Forelimb muscle (tissue), 1 donor: ENCODE measurements at regions not wholly inside any gene's neighbourhood (a gene's known extent, or its start where the extent isn't known, plus 50 kb on each side); places are given as distances from the start of the nearest gene placed in this dataset.
A peak's percentile ranks its signal among the peaks of the same experiment; 100 is the strongest.

Experiments used
- DNase-seq: peaks from one replicate; pipeline ENCODE4 v3.0.0-alpha.2; 2013; ENCODE audit warnings: low read depth

- peak; percentile 9 for DNase-seq
Measured at GRCh38 chr1:219401724-219402625, 210.9 kb downstream of the ZC3H11B start.

- DNase-seq: no peak
Measured at GRCh38 chr1:219399446-219399845, 213.5 kb downstream of the ZC3H11B start.

GRCh38 chr1:219398815-219399396 lies 214.0 kb downstream of the ZC3H11B start:
- DNase-seq: no peak

GRCh38 chr1:219397511-219397910 lies 215.4 kb downstream of the ZC3H11B start:
- DNase-seq: no peak

GRCh38 chr1:219391297-219391696 lies 217.6 kb downstream of the LYPLAL1 start:
- DNase-seq: no peak

DNA sequence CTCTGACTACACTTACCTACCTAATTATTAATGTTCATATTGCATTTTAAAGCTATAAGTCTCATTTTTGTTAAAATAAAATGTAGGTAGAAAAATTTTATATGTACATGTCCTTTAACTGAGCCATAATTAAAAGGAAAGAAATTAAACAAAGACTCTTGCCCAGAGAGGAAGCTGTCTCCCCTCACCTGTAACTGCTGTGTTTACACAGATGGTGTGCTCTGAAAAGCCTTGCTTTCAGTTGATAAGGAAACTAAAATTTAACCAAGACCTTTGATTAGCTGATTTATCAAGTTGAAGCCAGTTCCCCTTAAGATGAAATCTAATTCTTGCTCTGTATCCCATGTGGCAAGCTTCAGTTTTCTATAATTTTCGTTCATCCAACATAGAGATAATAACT lies 213.5 kb downstream of the LYPLAL1 start:
- no peak for DNase-seq

DNA sequence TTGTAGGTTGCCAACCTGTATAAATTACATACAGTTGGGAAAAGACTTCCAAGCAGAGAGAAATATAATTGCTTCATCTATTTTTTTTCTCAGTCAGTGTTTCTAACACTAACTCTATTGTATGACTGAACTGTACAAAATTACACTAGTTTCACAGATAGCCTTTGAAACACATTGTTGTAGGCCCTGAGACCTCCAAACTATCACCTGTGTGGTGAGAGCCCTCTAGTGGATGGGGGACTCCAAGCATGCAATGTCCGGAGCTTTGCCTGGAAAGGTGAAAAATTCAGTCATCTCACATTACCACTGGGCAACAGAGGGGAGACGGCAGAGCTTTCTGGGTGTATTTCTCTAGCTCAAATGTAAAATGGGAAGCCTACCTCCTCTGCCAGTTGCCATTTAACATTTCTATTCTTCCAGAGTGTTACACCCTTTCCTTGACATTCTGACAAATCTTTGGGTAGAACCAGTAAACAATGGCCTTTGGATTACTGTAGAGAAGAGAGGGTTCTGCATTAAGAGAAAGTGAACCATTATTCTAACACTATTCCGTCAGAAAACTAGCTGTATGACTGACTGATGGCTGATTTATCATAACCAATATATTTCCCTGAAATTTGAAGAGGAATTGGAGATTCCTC lies 212.2 kb downstream of the LYPLAL1 start:
- DNase-seq: no peak

DNA sequence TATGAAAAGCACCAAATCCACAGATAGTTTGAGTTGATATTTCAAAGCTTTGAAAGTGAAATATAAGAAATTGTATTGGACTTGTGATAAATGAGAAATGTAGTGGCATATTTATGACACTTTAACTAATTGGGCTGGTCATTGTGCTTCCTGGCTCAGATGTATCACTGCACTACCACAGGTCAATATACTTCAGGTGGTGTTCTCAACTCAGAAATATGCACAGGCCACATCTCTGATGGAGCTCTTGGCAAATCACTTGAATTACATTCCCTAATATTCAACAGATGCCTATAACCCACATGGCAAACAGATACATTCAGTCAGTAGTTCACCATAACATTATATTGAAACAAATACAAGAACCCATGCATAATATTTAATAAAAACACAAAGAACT lies 209.6 kb downstream of the LYPLAL1 start:
- no peak for DNase-seq

GRCh38 chr1:219381396-219381795 lies 207.7 kb downstream of the LYPLAL1 start:
- no peak for DNase-seq

DNA sequence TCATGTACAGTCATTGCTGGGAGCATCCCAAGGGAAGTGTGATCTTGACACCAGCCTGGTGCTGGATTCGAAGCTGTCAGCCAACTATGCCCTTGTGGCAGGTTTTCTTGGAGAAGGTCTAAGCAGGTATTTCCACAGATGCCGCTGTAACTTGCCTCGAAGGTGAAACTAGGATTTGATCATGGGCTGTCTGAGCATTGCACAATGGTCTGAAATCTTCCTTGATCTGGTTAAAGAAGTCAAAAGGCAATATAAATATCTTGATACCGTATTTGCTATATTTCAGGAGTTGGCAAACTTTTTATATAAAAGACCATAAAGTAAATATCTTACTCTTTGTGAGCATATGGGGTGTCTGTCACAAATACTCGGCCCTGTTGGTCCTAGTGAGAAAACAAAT lies 206.8 kb downstream of the LYPLAL1 start:
- no peak for DNase-seq

DNA sequence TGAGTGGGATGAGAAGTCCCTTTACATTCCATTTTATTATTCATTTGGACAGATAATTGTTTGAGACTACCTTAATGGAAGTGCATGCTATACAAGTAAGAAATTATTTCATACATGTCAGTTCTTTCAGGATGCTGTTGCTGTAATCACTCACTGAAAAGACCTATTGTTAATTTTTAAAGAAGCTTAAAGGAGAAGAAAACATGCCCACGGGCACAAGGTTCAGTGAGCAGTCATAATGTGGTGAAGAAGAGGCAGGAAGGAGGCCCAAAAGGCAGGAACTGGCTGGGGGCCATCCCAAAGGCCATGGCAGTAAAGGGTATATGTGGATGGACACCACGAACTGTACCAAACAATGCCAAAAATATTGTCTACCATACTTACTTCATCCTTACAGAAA lies 206.0 kb downstream of the LYPLAL1 start:
- no peak for DNase-seq

- DNase-seq: no peak
Measured at GRCh38 chr1:219374636-219375035, 201.0 kb downstream of the LYPLAL1 start.

GRCh38 chr1:219374046-219374566 lies 200.4 kb downstream of the LYPLAL1 start:
- DNase-seq: no peak

DNA sequence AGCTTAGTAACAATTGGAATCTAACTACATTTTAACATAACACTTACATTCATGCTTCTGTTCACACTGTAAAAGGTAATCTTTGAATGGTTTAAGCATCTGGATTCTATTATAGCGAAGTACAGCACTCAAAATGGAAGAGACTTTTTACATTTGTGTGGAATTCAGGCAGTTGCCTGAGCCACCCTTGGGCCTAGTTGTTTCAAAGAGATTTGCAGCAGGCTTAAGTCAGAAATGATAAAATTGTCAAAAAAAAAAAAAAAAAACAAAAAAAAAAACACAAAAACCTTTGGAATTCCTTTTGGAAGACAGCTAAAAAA lies 199.9 kb downstream of the LYPLAL1 start:
- DNase-seq: no peak

- DNase-seq: no peak
Measured at GRCh38 chr1:219372916-219373615, 199.4 kb downstream of the LYPLAL1 start.

- no peak for DNase-seq
Measured at GRCh38 chr1:219371471-219371870, 197.8 kb downstream of the LYPLAL1 start.

GRCh38 chr1:219367496-219367895 lies 193.8 kb downstream of the LYPLAL1 start:
- no peak for DNase-seq

DNA sequence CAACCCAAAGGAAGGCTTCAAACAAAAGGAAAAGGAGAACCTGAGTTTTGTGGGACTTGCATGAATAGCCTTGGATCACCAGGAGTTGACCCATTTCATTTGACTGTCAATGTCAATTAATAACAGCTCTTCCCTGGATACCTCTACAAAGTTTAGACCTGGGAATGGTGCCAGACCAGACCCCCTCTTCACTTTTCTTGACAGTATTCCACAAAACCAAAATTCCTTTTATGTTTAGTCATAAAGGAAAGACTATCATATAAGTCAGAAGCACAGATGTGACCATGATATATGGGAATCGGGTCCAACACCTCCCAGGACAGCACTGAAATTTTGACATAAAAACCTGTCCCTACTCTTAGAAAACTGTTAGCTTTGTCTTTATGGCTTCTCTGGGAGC lies 191.8 kb downstream of the LYPLAL1 start:
- DNase-seq: no peak

- DNase-seq: no peak
Measured at GRCh38 chr1:219362702-219363101, 189.0 kb downstream of the LYPLAL1 start.

DNA sequence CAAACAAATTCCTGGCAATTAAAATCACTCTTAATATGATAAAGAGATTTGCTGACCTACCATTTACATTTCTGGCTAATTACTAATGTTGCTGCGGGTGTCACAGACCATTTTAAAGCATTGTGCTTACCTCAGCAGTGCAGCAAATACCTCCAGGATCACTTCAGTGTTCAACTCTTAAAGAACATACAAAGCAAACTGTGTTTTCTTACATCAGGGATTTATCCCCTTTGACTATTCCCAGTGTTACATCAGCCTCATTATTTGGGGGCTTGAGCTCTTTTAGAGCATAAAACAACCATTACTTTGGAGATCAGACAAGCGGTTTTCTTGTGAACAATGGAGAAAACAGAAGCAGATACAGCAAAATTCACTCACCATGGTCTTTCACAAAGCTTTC lies 185.4 kb downstream of the LYPLAL1 start:
- DNase-seq: no peak

GRCh38 chr1:219358080-219358479 lies 184.4 kb downstream of the LYPLAL1 start:
- no peak for DNase-seq

DNA sequence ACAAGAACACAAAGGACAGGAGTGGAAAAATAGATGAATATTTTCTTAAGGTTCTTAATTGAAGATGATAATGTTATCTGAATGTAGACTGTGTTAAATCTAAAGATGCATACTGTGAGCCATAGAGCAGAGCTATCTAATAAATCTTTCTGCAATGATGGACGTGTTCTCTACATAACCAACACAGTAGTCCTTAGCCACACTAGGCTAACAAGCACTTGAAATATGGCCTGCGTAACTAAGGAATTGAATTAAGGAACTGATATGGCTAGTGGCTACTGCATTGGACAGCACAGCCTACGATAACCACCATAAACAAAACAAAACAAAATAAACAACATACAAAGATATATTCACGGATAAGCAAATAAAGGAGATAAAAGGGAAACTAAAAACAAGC lies 181.3 kb downstream of the LYPLAL1 start:
- DNase-seq: no peak
